ENCODE measurements at regions not wholly inside any gene's neighbourhood (a gene's known extent, or its start where the extent isn't known, plus 50 kb on each side); places are given as distances from the start of the nearest gene placed in this dataset.

GRCh38 chr1:116232989-116233514 is 121.9 kb downstream of the MAB21L3 start:
- DNase-seq (ENCODE audit: low spot score): no peak

- no peak for DNase-seq (ENCODE audit: low spot score)
Measured at GRCh38 chr1:116234429-116234828, 123.2 kb downstream of the MAB21L3 start.

GRCh38 chr1:116239916-116240315 is 128.7 kb downstream of the MAB21L3 start:
- DNase-seq (ENCODE audit: low spot score): no peak

- DNase-seq (ENCODE audit: low spot score): no peak
Measured at GRCh38 chr1:116242741-116243140, 130.3 kb upstream of the ATP1A1 start.

- no peak for DNase-seq (ENCODE audit: low spot score)
Measured at GRCh38 chr1:116243333-116244054, 129.6 kb upstream of the ATP1A1 start.

GRCh38 chr1:116246174-116246573 is 126.9 kb upstream of the ATP1A1 start:
- no peak for DNase-seq (ENCODE audit: low spot score)

- DNase-seq (ENCODE audit: low spot score): no peak
Measured at GRCh38 chr1:116252271-116252670, 120.8 kb upstream of the ATP1A1 start.

GRCh38 chr1:116252785-116253184 is 120.3 kb upstream of the ATP1A1 start:
- DNase-seq (ENCODE audit: low spot score): no peak

GRCh38 chr1:116253566-116254382 is 119.3 kb upstream of the ATP1A1 start:
- DNase-seq (ENCODE audit: low spot score): no peak

- DNase-seq (ENCODE audit: low spot score): no peak
Measured at GRCh38 chr1:116254776-116255175, 118.3 kb upstream of the ATP1A1 start.

GRCh38 chr1:116255486-116256285 is 117.4 kb upstream of the ATP1A1 start:
- DNase-seq (ENCODE audit: low spot score): no peak

- DNase-seq (ENCODE audit: low spot score): no peak
Measured at GRCh38 chr1:116256286-116256649, 116.8 kb upstream of the ATP1A1 start.

- no peak for DNase-seq (ENCODE audit: low spot score)
Measured at GRCh38 chr1:116256875-116257274, 116.2 kb upstream of the ATP1A1 start.

GRCh38 chr1:116257341-116257767 is 115.7 kb upstream of the ATP1A1 start:
- DNase-seq (ENCODE audit: low spot score): no peak

- no peak for DNase-seq (ENCODE audit: low spot score)
Measured at GRCh38 chr1:116257836-116258235, 115.2 kb upstream of the ATP1A1 start.

- DNase-seq (ENCODE audit: low spot score): no peak
Measured at GRCh38 chr1:116258668-116259419, 114.2 kb upstream of the ATP1A1 start.

GRCh38 chr1:116259663-116260062 is 113.4 kb upstream of the ATP1A1 start:
- DNase-seq (ENCODE audit: low spot score): no peak

GRCh38 chr1:116260115-116260514 is 112.9 kb upstream of the ATP1A1 start:
- DNase-seq (ENCODE audit: low spot score): no peak

GRCh38 chr1:116260621-116261020 is 112.4 kb upstream of the ATP1A1 start:
- DNase-seq (ENCODE audit: low spot score): no peak

- peak; percentile 39 for DNase-seq (ENCODE audit: low spot score)
Measured at GRCh38 chr1:116261227-116261626, 111.8 kb upstream of the ATP1A1 start.

GRCh38 chr1:116262207-116262994 is 110.6 kb upstream of the ATP1A1 start:
- DNase-seq (ENCODE audit: low spot score): no peak

Measured in ureter (tissue), 1 donor.